K562 (cell line): ENCODE measurements at regions not wholly inside any gene's neighbourhood (a gene's known extent, or its start where the extent isn't known, plus 50 kb on each side); places are given as distances from the start of the nearest gene placed in this dataset.

Source experiments
- ATAC-seq: fragments of 200-7000 bp; cut with Tn5 transposase; 3 replicates; pipeline ENCODE4 v1.9.1; 2020; ENCODE audit warnings: moderate library complexity
- BruUV-seq: library from RNA; stranded (reverse); fragments of 400-500 nt; replicated peaks from 2 replicates; lab custom pipeline; 2021; lab: Mats Ljungman, UMichigan
- CTCF ChIA-PET: fragments of 300-600 bp; formaldehyde crosslinking; extraction: SDS; loops from one replicate; lab custom pipeline; 2021; ENCODE audit warnings: low intra/inter-chr PET ratio; lab: Yijun Ruan, JAX
- POLR2A ChIA-PET: fragments of 300-600, 350-650 bp; sonication (Branson Sonifier 250); formaldehyde crosslinking; extraction: SDS; loops from one replicate; lab custom pipeline; 2021; ENCODE audit warnings: antibody characterized with exemption, inconsistent platforms; lab: Yijun Ruan, JAX
- DNase-seq, 4 experiments: peaks; one replicate each; pipeline versions ENCODE4 v3.0.0 to v3.0.0-alpha.2; 2011 to 2018; ENCODE audit warnings: low spot score in 3 of 4, mixed read lengths in 3 of 4; ENCODE audit errors: extremely low read depth in 1 of 4
- FAIRE-seq: peaks from 2 replicates; lab custom pipeline; 2011; peaks lifted over from hg19 to GRCh38; lab: Jason Lieb, UNC
- H2AFZ ChIP-seq: 2 replicates; pipeline ENCODE4 v1.6.0; 2011; ENCODE audit warnings: low read depth, low read length, control low read depth, inconsistent platforms
- H3K27ac ChIP-seq: fragments of 200-600 bp; 3 replicates; pipeline ENCODE4 v1.8.0; 2011; ENCODE audit warnings: low read depth, mild to moderate bottlenecking, control low read depth, inconsistent platforms, low read length, moderate library complexity, mixed read lengths; ENCODE audit errors: extremely low read depth
- H3K27me3 ChIP-seq, 2 experiments: fragments of 300-600 bp in 1 of 2; 2 replicates in 1 of 2; 3 replicates in 1 of 2; pipeline versions ENCODE4 v1.6.0 to v1.8.0; 2011; ENCODE audit warnings: inconsistent platforms in 2 of 2, low read length in 2 of 2, mild to moderate bottlenecking in 1 of 2, mixed read lengths in 1 of 2, moderate library complexity in 1 of 2; ENCODE audit not compliant: control insufficient read depth in 2 of 2, insufficient read depth in 2 of 2
- H3K36me3 ChIP-seq: fragments of 300-600 bp; 3 replicates; pipeline ENCODE4 v1.8.0; 2011; ENCODE audit warnings: mild to moderate bottlenecking, low read length, inconsistent platforms; ENCODE audit not compliant: control insufficient read depth, insufficient read depth
- H3K4me1 ChIP-seq, 2 experiments: fragments of 200-600 bp in 1 of 2; replicated peaks in 1 of 2; 2 replicates in 1 of 2; 3 replicates in 1 of 2; pipeline versions ENCODE4 v1.5.1 to v1.8.0; 2011; ENCODE audit warnings: inconsistent platforms in 2 of 2, low read length in 2 of 2, mild to moderate bottlenecking in 1 of 2, mixed read lengths in 1 of 2, moderate library complexity in 1 of 2; ENCODE audit not compliant: control insufficient read depth in 2 of 2, insufficient read depth in 2 of 2
- H3K4me2 ChIP-seq: 2 replicates; pipeline ENCODE4 v1.6.1; 2011; ENCODE audit warnings: low read length, control low read depth, inconsistent platforms, mixed read lengths; ENCODE audit not compliant: insufficient read depth
- H3K4me3 ChIP-seq: fragments of 200-600 bp; sonication (generic), shearing (Covaris generic); 2 replicates; pipeline ENCODE4 v1.5.1; 2016; ENCODE audit warnings: control low read depth, inconsistent platforms
- H3K79me2 ChIP-seq: fragments of 200-600 bp; 3 replicates; pipeline ENCODE4 v1.8.0; 2011; ENCODE audit warnings: low read length, inconsistent platforms; ENCODE audit not compliant: control insufficient read depth, insufficient read depth
- H3K9ac ChIP-seq, 2 experiments: 2 replicates each; pipeline versions ENCODE4 v1.6.0 to v1.6.1; 2011; ENCODE audit warnings: low read depth in 2 of 2, low read length in 2 of 2, control low read depth in 1 of 2, inconsistent platforms in 1 of 2, mild to moderate bottlenecking in 1 of 2, mixed read lengths in 1 of 2; ENCODE audit not compliant: insufficient read depth in 1 of 2
- H3K9me1 ChIP-seq: one replicate; pipeline ENCODE4 v1.6.0; 2011; ENCODE audit warnings: inconsistent platforms, mild to moderate bottlenecking, low read length, moderate library complexity; ENCODE audit not compliant: control insufficient read depth, insufficient read depth
- H3K9me3 ChIP-seq: replicated peaks from 2 replicates; pipeline ENCODE4 v1.5.1; 2011; ENCODE audit warnings: low read depth, low read length, inconsistent platforms; ENCODE audit not compliant: control insufficient read depth, insufficient read depth
- H4K20me1 ChIP-seq: replicated peaks from 2 replicates; pipeline ENCODE4 v1.6.1; 2011; ENCODE audit warnings: low read length, inconsistent platforms, mixed read lengths; ENCODE audit not compliant: control insufficient read depth, insufficient read depth
- CREB1 ChIP-seq, 2 experiments: sonication (generic) in 1 of 2; formaldehyde crosslinking in 1 of 2; IDR thresholded peaks; 2 replicates each; pipeline versions ENCODE4 v1.6.1 to v1.8.0; 2012 to 2022; ENCODE audit warnings: inconsistent platforms in 1 of 2, mild to moderate bottlenecking in 1 of 2, missing genetic modification reagents in 1 of 2, moderate library complexity in 1 of 2
- E2F6 ChIP-seq, 2 experiments: IDR thresholded peaks; 2 replicates each; pipeline ENCODE4 v1.6.1; 2011; ENCODE audit warnings: borderline replicate concordance in 1 of 2, control low read depth in 1 of 2, low read depth in 1 of 2, low read length in 1 of 2, mild to moderate bottlenecking in 1 of 2, mixed read lengths in 1 of 2, moderate library complexity in 1 of 2; ENCODE audit not compliant: insufficient read depth in 1 of 2, insufficient read length in 1 of 2, poor library complexity in 1 of 2, severe bottlenecking in 1 of 2; ENCODE audit errors: extremely low read depth in 1 of 2
- EZH2 ChIP-seq: IDR thresholded peaks from 2 replicates; pipeline ENCODE4 v1.6.1; 2012; ENCODE audit warnings: low read depth, mild to moderate bottlenecking, inconsistent platforms, low read length, borderline replicate concordance
- NR2F6 ChIP-seq: fragments of 450-650 bp; formaldehyde crosslinking; IDR thresholded peaks from 2 replicates; pipeline ENCODE4 v1.4.0; 2020; ENCODE audit warnings: mild to moderate bottlenecking
- NUFIP1 ChIP-seq: fragments of 450-650 bp; IDR thresholded peaks from 2 replicates; pipeline ENCODE4 v1.6.1; 2018; ENCODE audit not compliant: partially characterized antibody
- SAP30 ChIP-seq: fragments of 200-600 bp; sonication (generic); IDR thresholded peaks from 2 replicates; pipeline ENCODE4 v1.6.1; 2012; ENCODE audit warnings: borderline replicate concordance, low read depth, mild to moderate bottlenecking, moderate library complexity, low read length, control low read depth, inconsistent platforms; ENCODE audit not compliant: insufficient read depth, poor library complexity, severe bottlenecking
- SREBF1 ChIP-seq: fragments of 150-350 bp; IDR thresholded peaks from 2 replicates; pipeline ENCODE4 v1.6.1; 2014; ENCODE audit warnings: antibody characterized with exemption, low read depth, low read length, borderline replicate concordance
- ZC3H8 ChIP-seq: fragments of 450-650 bp; IDR thresholded peaks from 2 replicates; pipeline ENCODE4 v1.6.1; 2017
- ZNF224 ChIP-seq: sonication (generic); formaldehyde crosslinking; IDR thresholded peaks from 2 replicates; pipeline ENCODE4 v1.8.0; 2022; ENCODE audit warnings: mild to moderate bottlenecking, missing genetic modification reagents
- WGBS: fragments of 100-300 bp; shearing (Covaris generic); methylation state at CpG from one replicate; pipeline ENCODE4 v1.1.6; 2016; ENCODE audit warnings: low coverage, mixed read lengths; ENCODE audit not compliant: insufficient coverage; ENCODE audit errors: missing lambda C conversion rate; 5-methylcytosine and 5-hydroxymethylcytosine counted together
- in situ Hi-C: fragments of 300-500 bp; cut with MboI; formaldehyde crosslinking; loops from 4 replicates; pipeline ENCODE4 v1.15.0; 2018; ENCODE audit warnings: inconsistent platforms, mixed read lengths
- intact Hi-C: fragments of 100-400 bp; cut with micrococcal nuclease; formaldehyde crosslinking; loops from 2 replicates; pipeline ENCODE4 v1.14.2; 2022

- TF ChIP-seq ZC3H8 (no peak), ZNF224 (CRISPR knock-in tag) (no peak)
- TF ChIP-seq, all 486 proteins: peak for 0
Observed at GRCh38 chr9:10773136-10773535, 160.3 kb upstream of the PTPRD start (continued).

GRCh38 chr9:10774051-10774450, 161.2 kb upstream of the PTPRD start:
- POLR2A ChIA-PET, result no interaction called here
- in situ Hi-C loops, result no loop called here
- Histone ChIP-seq H3K27me3 (no peaks in the 10 kb centered on the region), H3K79me2 (no peaks in the 10 kb centered on the region), H3K4me1 (no peaks in the 10 kb centered on the region), H2AFZ (no peak overlapping the region), H3K9ac (no peak overlapping the region), H3K27ac (no peak overlapping the region), H3K36me3 (no peaks in the 10 kb centered on the region), H3K4me3 (no peak overlapping the region), H3K9me3 (no peaks in the 10 kb centered on the region), H3K4me2 (no peak overlapping the region), H4K20me1 (no peaks in the 10 kb centered on the region), H3K9me1 (no peaks in the 10 kb centered on the region)
- BruUV-seq, result no TSS peak
- FAIRE-seq, result no peak
- DNase-seq, result no peak
- no peak for ATAC-seq
- 0% methylated on average over 2 of the region's 2 CpGs for WGBS
- intact Hi-C loops, result no loop called here
- TF ChIP-seq NUFIP1 (no peak), E2F6 (IDR thresholded peaks at IDR 0.05; ENCODE audit: borderline replicate concordance in 1 of 2, extremely low read depth in 1 of 2, insufficient read depth in 1 of 2, insufficient read length in 1 of 2, low read depth in 1 of 2, low read length in 1 of 2, poor library complexity in 1 of 2, severe bottlenecking in 1 of 2) (no peak), CREB1 (IDR thresholded peaks at IDR 0.05) (no peak), CREB1 (CRISPR knock-in tag; IDR thresholded peaks at IDR 0.05) (no peak), SAP30 (no peak), NR2F6 (CRISPR knock-in tag) (no peak), EZH2 (no peak), SREBF1 (no peak)
- CTCF ChIA-PET, result no interaction called here
